Tibial nerve (tissue), 3 donors: ENCODE measurements at regions not wholly inside any gene's neighbourhood (a gene's known extent, or its start where the extent isn't known, plus 50 kb on each side); places are given as distances from the start of the nearest gene placed in this dataset.

Experiments used
- POLR2A ChIP-seq, 2 donors: fragments of 450-650 bp; IDR thresholded peaks; one replicate each; pipeline ENCODE4 v1.6.1; 2017; ENCODE audit warnings: antibody characterized with exemption in 2 of 2, mild to moderate bottlenecking in 2 of 2, moderate library complexity in 2 of 2
- TF ChIP-seq, protein P1 (sequence below), 5 experiments: fragments of 200-600 bp in 3 of 5; fragments of 450-650 bp in 2 of 5; sonication (generic) in 3 of 5; IDR thresholded peaks; one replicate each; pipeline ENCODE4 v1.5.1; 2016 to 2019; ENCODE audit warnings: antibody characterized with exemption in 5 of 5, mild to moderate bottlenecking in 3 of 5, moderate library complexity in 2 of 5

GRCh38 chr3:36032180-36033047 is 347.9 kb upstream of the STAC start:
- TF ChIP-seq, protein P1, sequence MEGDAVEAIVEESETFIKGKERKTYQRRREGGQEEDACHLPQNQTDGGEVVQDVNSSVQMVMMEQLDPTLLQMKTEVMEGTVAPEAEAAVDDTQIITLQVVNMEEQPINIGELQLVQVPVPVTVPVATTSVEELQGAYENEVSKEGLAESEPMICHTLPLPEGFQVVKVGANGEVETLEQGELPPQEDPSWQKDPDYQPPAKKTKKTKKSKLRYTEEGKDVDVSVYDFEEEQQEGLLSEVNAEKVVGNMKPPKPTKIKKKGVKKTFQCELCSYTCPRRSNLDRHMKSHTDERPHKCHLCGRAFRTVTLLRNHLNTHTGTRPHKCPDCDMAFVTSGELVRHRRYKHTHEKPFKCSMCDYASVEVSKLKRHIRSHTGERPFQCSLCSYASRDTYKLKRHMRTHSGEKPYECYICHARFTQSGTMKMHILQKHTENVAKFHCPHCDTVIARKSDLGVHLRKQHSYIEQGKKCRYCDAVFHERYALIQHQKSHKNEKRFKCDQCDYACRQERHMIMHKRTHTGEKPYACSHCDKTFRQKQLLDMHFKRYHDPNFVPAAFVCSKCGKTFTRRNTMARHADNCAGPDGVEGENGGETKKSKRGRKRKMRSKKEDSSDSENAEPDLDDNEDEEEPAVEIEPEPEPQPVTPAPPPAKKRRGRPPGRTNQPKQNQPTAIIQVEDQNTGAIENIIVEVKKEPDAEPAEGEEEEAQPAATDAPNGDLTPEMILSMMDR (IDR thresholded peaks at IDR 0.05): no peak
- no peak for TF ChIP-seq POLR2A (IDR thresholded peaks at IDR 0.05)
